ENCODE measurements at regions not wholly inside any gene's neighbourhood (a gene's known extent, or its start where the extent isn't known, plus 50 kb on each side); places are given as distances from the start of the nearest gene placed in this dataset.

- DNase-seq (ENCODE audit: low spot score) = no peak
These were observed 81.3 kb upstream of the MAP3K7 start for GRCh38 chr6:90668141-90668540.

- DNase-seq (ENCODE audit: low spot score) = no peak
These were observed 77.0 kb upstream of the MAP3K7 start for GRCh38 chr6:90663873-90664272.

- DNase-seq (ENCODE audit: low spot score) = no peak
These were observed 76.2 kb upstream of the MAP3K7 start for GRCh38 chr6:90663106-90663505.

- no peak for DNase-seq (ENCODE audit: low spot score)
These were observed 74.1 kb upstream of the MAP3K7 start for GRCh38 chr6:90660931-90661330.

GRCh38 chr6:90658497-90658896 lies 71.6 kb upstream of the MAP3K7 start:
- no peak for DNase-seq (ENCODE audit: low spot score)

- no peak for DNase-seq (ENCODE audit: low spot score)
These were observed 69.5 kb upstream of the MAP3K7 start for GRCh38 chr6:90656325-90656724.

GRCh38 chr6:90654806-90655205 lies 67.9 kb upstream of the MAP3K7 start:
- no peak for DNase-seq (ENCODE audit: low spot score)

GRCh38 chr6:90654166-90654565 lies 67.3 kb upstream of the MAP3K7 start:
- no peak for DNase-seq (ENCODE audit: low spot score)

- no peak for DNase-seq (ENCODE audit: low spot score)
These were observed 66.9 kb upstream of the MAP3K7 start for GRCh38 chr6:90653750-90654149.

- DNase-seq (ENCODE audit: low spot score) = no peak
These were observed 63.4 kb upstream of the MAP3K7 start for GRCh38 chr6:90650041-90650940.

- DNase-seq (ENCODE audit: low spot score) = no peak
These were observed 62.0 kb upstream of the MAP3K7 start for GRCh38 chr6:90648873-90649272.

GRCh38 chr6:90646940-90647339 lies 60.1 kb upstream of the MAP3K7 start:
- no peak for DNase-seq (ENCODE audit: low spot score)

GRCh38 chr6:90645634-90646033 lies 58.8 kb upstream of the MAP3K7 start:
- DNase-seq (ENCODE audit: low spot score) = no peak

GRCh38 chr6:90644492-90644891 lies 57.6 kb upstream of the MAP3K7 start:
- no peak for DNase-seq (ENCODE audit: low spot score)

GRCh38 chr6:90643381-90643780 lies 56.5 kb upstream of the MAP3K7 start:
- no peak for DNase-seq (ENCODE audit: low spot score)

- DNase-seq (ENCODE audit: low spot score) = no peak
These were observed 50.4 kb upstream of the MAP3K7 start for GRCh38 chr6:90637320-90637719.
